GM12878 (cell line): ENCODE measurements at regions not wholly inside any gene's neighbourhood (a gene's known extent, or its start where the extent isn't known, plus 50 kb on each side); places are given as distances from the start of the nearest gene placed in this dataset.

Experiments
- ATAC-seq: fragments of 200-7000 bp; cut with Tn5 transposase; 3 replicates; pipeline ENCODE4 v1.9.1; 2020; ENCODE audit warnings: mild to moderate bottlenecking, moderate library complexity
- BruUV-seq: library from RNA; stranded (reverse); fragments of 400-500 nt; replicated peaks from 2 replicates; lab custom pipeline; 2021; lab: Mats Ljungman, UMichigan
- CTCF ChIA-PET: fragments of 300-600 bp; sonication (Branson Sonifier 250); formaldehyde crosslinking; extraction: SDS; loops from one replicate; lab custom pipeline; 2021; ENCODE audit warnings: inconsistent platforms; lab: Yijun Ruan, JAX
- POLR2A ChIA-PET: fragments of 350-600 bp; formaldehyde crosslinking; extraction: SDS; loops from one replicate; lab custom pipeline; 2021; ENCODE audit warnings: inconsistent platforms; lab: Charles Lee
- RAD21 ChIA-PET: fragments of 300-600 bp; sonication (Branson Sonifier 250); formaldehyde crosslinking; loops from one replicate; lab custom pipeline; 2023; ENCODE audit warnings: antibody characterized with exemption; ENCODE audit not compliant: unreplicated experiment; lab: Charles Lee
- SMC1A ChIA-PET: fragments of 300-600 bp; sonication (Branson Sonifier 250); formaldehyde crosslinking; loops from one replicate; lab custom pipeline; 2023; ENCODE audit not compliant: unreplicated experiment, uncharacterized antibody; lab: Charles Lee
- DNase-seq: peaks from one replicate; pipeline ENCODE4 v3.0.0-alpha.2; 2011; ENCODE audit warnings: low read depth, low spot score
- FAIRE-seq: peaks from 3 replicates; lab custom pipeline; 2011; peaks lifted over from hg19 to GRCh38; lab: Jason Lieb, UNC
- H2AFZ ChIP-seq: 2 replicates; pipeline ENCODE4 v1.6.0; 2011; ENCODE audit warnings: low read depth, low read length, control low read depth; ENCODE audit not compliant: control insufficient read depth
- H3K27ac ChIP-seq: 2 replicates; pipeline ENCODE4 v1.5.1; 2011; ENCODE audit warnings: control low read depth; ENCODE audit not compliant: control insufficient read depth, insufficient read depth
- H3K27me3 ChIP-seq, 2 experiments: replicated peaks in 1 of 2; 2 replicates each; pipeline versions ENCODE4 v1.6.0 to v1.6.1; 2011; ENCODE audit warnings: low read length in 1 of 2; ENCODE audit not compliant: control insufficient read depth in 2 of 2, insufficient read depth in 2 of 2
- H3K36me3 ChIP-seq, 2 experiments: 2 replicates each; pipeline ENCODE4 v1.5.1; 2011; ENCODE audit warnings: low read length in 1 of 2; ENCODE audit not compliant: control insufficient read depth in 2 of 2, insufficient read depth in 2 of 2
- H3K4me1 ChIP-seq: 2 replicates; pipeline ENCODE4 v1.6.1; 2011; ENCODE audit warnings: mild to moderate bottlenecking, low read length, moderate library complexity, mixed read lengths; ENCODE audit not compliant: control insufficient read depth, insufficient read depth
- H3K4me2 ChIP-seq: 2 replicates; pipeline ENCODE4 v1.6.0; 2011; ENCODE audit warnings: control low read depth; ENCODE audit not compliant: control insufficient read depth, insufficient read depth
- H3K4me3 ChIP-seq: fragments of 200-600 bp; sonication (generic); 2 replicates; pipeline ENCODE4 v1.5.1; 2016
- H3K79me2 ChIP-seq: 2 replicates; pipeline ENCODE4 v1.6.0; 2011; ENCODE audit warnings: low read length; ENCODE audit not compliant: control insufficient read depth, insufficient read depth
- H3K9ac ChIP-seq: 2 replicates; pipeline ENCODE4 v1.8.0; 2011; ENCODE audit warnings: low read length, control low read depth, mixed read lengths; ENCODE audit not compliant: control insufficient read depth, insufficient read depth
- H3K9me3 ChIP-seq: replicated peaks from 3 replicates; pipeline ENCODE4 v1.5.1; 2011; ENCODE audit warnings: mild to moderate bottlenecking, low read length; ENCODE audit not compliant: control insufficient read depth, insufficient read depth
- H4K20me1 ChIP-seq: 2 replicates; pipeline ENCODE4 v1.6.0; 2011; ENCODE audit not compliant: control insufficient read depth, insufficient read depth
- CBX3 ChIP-seq: fragments of 200-600 bp; sonication (generic); IDR thresholded peaks from 2 replicates; pipeline ENCODE4 v1.6.1; 2016; ENCODE audit warnings: low read depth, borderline replicate concordance
- CEBPB ChIP-seq, 2 experiments: fragments of 150-350 bp in 1 of 2; IDR thresholded peaks; 2 replicates each; pipeline ENCODE4 v1.6.1; 2012 to 2014; ENCODE audit warnings: low read depth in 2 of 2, low read length in 2 of 2, borderline replicate concordance in 1 of 2, inconsistent platforms in 1 of 2
- EP300 ChIP-seq, 2 experiments: fragments of 150-350 bp in 1 of 2; IDR thresholded peaks; 2 replicates each; pipeline ENCODE4 v1.6.1; 2011 to 2012; ENCODE audit warnings: low read depth in 2 of 2, low read length in 2 of 2, borderline replicate concordance in 1 of 2, improper control_type of control experiment in 1 of 2, inconsistent platforms in 1 of 2; ENCODE audit not compliant: control insufficient read depth in 1 of 2
- GATAD2B ChIP-seq: fragments of 450-650 bp; conservative IDR thresholded peaks from 2 replicates; pipeline ENCODE4 v1.6.1; 2017; ENCODE audit warnings: low read depth, mild to moderate bottlenecking, moderate library complexity
- IRF4 ChIP-seq: IDR thresholded peaks from 2 replicates; pipeline ENCODE4 v1.6.1; 2011; ENCODE audit warnings: low read depth, low read length
- KDM1A ChIP-seq: fragments of 200-600 bp; sonication (generic); IDR thresholded peaks from 2 replicates; pipeline ENCODE4 v1.6.1; 2016; ENCODE audit warnings: borderline replicate concordance
- MEF2A ChIP-seq: IDR thresholded peaks from 2 replicates; pipeline ENCODE4 v1.6.1; 2011; ENCODE audit warnings: low read depth, mild to moderate bottlenecking, low read length, moderate library complexity; ENCODE audit not compliant: insufficient read depth
- NFIC ChIP-seq: IDR thresholded peaks from 2 replicates; pipeline ENCODE4 v1.6.1; 2012; ENCODE audit warnings: low read depth, mild to moderate bottlenecking, inconsistent platforms, low read length, moderate library complexity
- PAX8 ChIP-seq: fragments of 450-650 bp; IDR thresholded peaks from 2 replicates; pipeline ENCODE4 v1.6.1; 2017; ENCODE audit warnings: mild to moderate bottlenecking, moderate library complexity
- POLR2A ChIP-seq: IDR thresholded peaks from 2 replicates; pipeline ENCODE4 v1.6.1; 2011; ENCODE audit warnings: low read depth, mild to moderate bottlenecking, low read length
- POLR2AphosphoS5 ChIP-seq: IDR thresholded peaks from 2 replicates; pipeline ENCODE4 v1.6.1; 2011; ENCODE audit warnings: mild to moderate bottlenecking, low read length, inconsistent platforms
- RCOR1 ChIP-seq: conservative IDR thresholded peaks from 2 replicates; pipeline ENCODE4 v1.6.1; 2012; ENCODE audit warnings: low read depth, low read length, improper control_type of control experiment
- SREBF1 ChIP-seq: IDR thresholded peaks from 2 replicates; pipeline ENCODE4 v1.6.1; 2012; ENCODE audit warnings: mild to moderate bottlenecking, low read length
- TCF12 ChIP-seq: IDR thresholded peaks from 2 replicates; pipeline ENCODE4 v1.6.1; 2011; ENCODE audit warnings: low read depth, mild to moderate bottlenecking, low read length
- YY1 ChIP-seq: IDR thresholded peaks from 2 replicates; pipeline ENCODE4 v1.6.1; 2011; ENCODE audit warnings: low read depth, mild to moderate bottlenecking, low read length
- in situ Hi-C: fragments of 300-500 bp; cut with MboI; formaldehyde crosslinking; loops from 9 replicates; pipeline ENCODE4 v1.14.3; 2018; ENCODE audit warnings: mixed read lengths
- intact Hi-C: fragments of 100-400 bp; cut with micrococcal nuclease; formaldehyde crosslinking; loops from one replicate; pipeline ENCODE4 v1.14.2; 2022; ENCODE audit not compliant: unreplicated experiment
- TF ChIP-seq, protein P1 (sequence below): fragments of 450-650 bp; IDR thresholded peaks from 2 replicates; pipeline ENCODE4 v1.6.1; 2016; ENCODE audit warnings: mild to moderate bottlenecking
- TF ChIP-seq, protein P2 (sequence below): fragments of 150-350 bp; IDR thresholded peaks from 2 replicates; pipeline ENCODE4 v1.6.1; 2016; ENCODE audit warnings: low read depth, low read length
- TF ChIP-seq, protein P3 (sequence below): IDR thresholded peaks from 2 replicates; pipeline ENCODE4 v1.6.1; 2012; ENCODE audit warnings: low read length, inconsistent platforms
- TF ChIP-seq, protein P4 (sequence below): fragments of 450-650 bp; IDR thresholded peaks from 2 replicates; pipeline ENCODE4 v1.6.1; 2017; ENCODE audit warnings: antibody characterized with exemption, mild to moderate bottlenecking, moderate library complexity

DNA sequence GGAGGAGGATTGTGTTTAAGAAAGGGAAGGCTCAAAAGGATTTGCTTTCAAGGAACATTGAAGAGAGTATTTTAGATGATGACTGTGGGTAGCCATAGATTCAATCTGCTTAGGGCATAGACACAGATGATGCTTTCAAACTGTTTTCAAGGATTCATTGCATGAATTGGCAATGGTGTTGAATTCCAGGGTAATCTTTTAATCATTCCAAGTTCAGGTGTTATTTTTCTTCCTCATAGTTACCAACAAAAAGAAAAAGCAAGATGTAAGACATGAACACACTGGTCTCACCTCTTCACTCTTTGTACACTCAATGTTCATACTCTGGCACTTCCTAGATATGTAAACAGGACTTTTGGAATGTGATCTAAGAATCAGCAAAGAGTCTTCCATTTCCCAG lies 167.0 kb upstream of the RHOBTB1 start:
- SMC1A ChIA-PET = no interaction called here

More for the DNA sequence above, 167.0 kb upstream of the RHOBTB1 start:
- in situ Hi-C loops = no loop called here
- Histone ChIP-seq H3K79me2 (no peaks in the 10 kb centered on the region), H3K9me3 (no peaks in the 10 kb centered on the region), H3K9ac (no peak overlapping the region), H3K36me3 (no peaks in the 10 kb centered on the region), H3K4me3 (no peak overlapping the region), H3K4me2 (no peak overlapping the region), H4K20me1 (no peaks in the 10 kb centered on the region), H3K27ac (no peak overlapping the region), H3K4me1 (no peaks in the 10 kb centered on the region), H2AFZ (no peak overlapping the region), H3K27me3 (no peaks in the 10 kb centered on the region)
- CTCF ChIA-PET = no interaction called here
- FAIRE-seq = no peak
- no peak for DNase-seq
- TF ChIP-seq EP300 (IDR thresholded peaks at IDR 0.05; ENCODE audit: borderline replicate concordance in 1 of 2, control insufficient read depth in 1 of 2, low read depth in 2 of 2, low read length in 2 of 2) (no peak), IRF4 (no peak), RCOR1 (no peak), POLR2AphosphoS5 (no peak), SREBF1 (no peak), POLR2A (no peak), NFIC (no peak), YY1 (no peak), TCF12 (no peak), CBX3 (no peak), MEF2A (no peak), KDM1A (no peak), PAX8 (no peak), CEBPB (IDR thresholded peaks at IDR 0.05; ENCODE audit: borderline replicate concordance in 1 of 2, low read depth in 2 of 2, low read length in 2 of 2) (no peak), GATAD2B (no peak)
- TF ChIP-seq, protein P1, sequence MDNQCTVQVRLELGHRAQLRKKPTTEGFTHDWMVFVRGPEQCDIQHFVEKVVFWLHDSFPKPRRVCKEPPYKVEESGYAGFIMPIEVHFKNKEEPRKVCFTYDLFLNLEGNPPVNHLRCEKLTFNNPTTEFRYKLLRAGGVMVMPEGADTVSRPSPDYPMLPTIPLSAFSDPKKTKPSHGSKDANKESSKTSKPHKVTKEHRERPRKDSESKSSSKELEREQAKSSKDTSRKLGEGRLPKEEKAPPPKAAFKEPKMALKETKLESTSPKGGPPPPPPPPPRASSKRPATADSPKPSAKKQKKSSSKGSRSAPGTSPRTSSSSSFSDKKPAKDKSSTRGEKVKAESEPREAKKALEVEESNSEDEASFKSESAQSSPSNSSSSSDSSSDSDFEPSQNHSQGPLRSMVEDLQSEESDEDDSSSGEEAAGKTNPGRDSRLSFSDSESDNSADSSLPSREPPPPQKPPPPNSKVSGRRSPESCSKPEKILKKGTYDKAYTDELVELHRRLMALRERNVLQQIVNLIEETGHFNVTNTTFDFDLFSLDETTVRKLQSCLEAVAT = no peak
- TF ChIP-seq, protein P2, sequence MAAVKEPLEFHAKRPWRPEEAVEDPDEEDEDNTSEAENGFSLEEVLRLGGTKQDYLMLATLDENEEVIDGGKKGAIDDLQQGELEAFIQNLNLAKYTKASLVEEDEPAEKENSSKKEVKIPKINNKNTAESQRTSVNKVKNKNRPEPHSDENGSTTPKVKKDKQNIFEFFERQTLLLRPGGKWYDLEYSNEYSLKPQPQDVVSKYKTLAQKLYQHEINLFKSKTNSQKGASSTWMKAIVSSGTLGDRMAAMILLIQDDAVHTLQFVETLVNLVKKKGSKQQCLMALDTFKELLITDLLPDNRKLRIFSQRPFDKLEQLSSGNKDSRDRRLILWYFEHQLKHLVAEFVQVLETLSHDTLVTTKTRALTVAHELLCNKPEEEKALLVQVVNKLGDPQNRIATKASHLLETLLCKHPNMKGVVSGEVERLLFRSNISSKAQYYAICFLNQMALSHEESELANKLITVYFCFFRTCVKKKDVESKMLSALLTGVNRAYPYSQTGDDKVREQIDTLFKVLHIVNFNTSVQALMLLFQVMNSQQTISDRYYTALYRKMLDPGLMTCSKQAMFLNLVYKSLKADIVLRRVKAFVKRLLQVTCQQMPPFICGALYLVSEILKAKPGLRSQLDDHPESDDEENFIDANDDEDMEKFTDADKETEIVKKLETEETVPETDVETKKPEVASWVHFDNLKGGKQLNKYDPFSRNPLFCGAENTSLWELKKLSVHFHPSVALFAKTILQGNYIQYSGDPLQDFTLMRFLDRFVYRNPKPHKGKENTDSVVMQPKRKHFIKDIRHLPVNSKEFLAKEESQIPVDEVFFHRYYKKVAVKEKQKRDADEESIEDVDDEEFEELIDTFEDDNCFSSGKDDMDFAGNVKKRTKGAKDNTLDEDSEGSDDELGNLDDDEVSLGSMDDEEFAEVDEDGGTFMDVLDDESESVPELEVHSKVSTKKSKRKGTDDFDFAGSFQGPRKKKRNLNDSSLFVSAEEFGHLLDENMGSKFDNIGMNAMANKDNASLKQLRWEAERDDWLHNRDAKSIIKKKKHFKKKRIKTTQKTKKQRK = no peak
- TF ChIP-seq, protein P3, sequence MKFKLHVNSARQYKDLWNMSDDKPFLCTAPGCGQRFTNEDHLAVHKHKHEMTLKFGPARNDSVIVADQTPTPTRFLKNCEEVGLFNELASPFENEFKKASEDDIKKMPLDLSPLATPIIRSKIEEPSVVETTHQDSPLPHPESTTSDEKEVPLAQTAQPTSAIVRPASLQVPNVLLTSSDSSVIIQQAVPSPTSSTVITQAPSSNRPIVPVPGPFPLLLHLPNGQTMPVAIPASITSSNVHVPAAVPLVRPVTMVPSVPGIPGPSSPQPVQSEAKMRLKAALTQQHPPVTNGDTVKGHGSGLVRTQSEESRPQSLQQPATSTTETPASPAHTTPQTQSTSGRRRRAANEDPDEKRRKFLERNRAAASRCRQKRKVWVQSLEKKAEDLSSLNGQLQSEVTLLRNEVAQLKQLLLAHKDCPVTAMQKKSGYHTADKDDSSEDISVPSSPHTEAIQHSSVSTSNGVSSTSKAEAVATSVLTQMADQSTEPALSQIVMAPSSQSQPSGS = no peak
- TF ChIP-seq, protein P4, sequence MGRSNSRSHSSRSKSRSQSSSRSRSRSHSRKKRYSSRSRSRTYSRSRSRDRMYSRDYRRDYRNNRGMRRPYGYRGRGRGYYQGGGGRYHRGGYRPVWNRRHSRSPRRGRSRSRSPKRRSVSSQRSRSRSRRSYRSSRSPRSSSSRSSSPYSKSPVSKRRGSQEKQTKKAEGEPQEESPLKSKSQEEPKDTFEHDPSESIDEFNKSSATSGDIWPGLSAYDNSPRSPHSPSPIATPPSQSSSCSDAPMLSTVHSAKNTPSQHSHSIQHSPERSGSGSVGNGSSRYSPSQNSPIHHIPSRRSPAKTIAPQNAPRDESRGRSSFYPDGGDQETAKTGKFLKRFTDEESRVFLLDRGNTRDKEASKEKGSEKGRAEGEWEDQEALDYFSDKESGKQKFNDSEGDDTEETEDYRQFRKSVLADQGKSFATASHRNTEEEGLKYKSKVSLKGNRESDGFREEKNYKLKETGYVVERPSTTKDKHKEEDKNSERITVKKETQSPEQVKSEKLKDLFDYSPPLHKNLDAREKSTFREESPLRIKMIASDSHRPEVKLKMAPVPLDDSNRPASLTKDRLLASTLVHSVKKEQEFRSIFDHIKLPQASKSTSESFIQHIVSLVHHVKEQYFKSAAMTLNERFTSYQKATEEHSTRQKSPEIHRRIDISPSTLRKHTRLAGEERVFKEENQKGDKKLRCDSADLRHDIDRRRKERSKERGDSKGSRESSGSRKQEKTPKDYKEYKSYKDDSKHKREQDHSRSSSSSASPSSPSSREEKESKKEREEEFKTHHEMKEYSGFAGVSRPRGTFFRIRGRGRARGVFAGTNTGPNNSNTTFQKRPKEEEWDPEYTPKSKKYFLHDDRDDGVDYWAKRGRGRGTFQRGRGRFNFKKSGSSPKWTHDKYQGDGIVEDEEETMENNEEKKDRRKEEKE = no peak
- intact Hi-C loops = no loop called here
- no peak for ATAC-seq
- POLR2A ChIA-PET = no interaction called here
- RAD21 ChIA-PET = no interaction called here
- BruUV-seq = no TSS peak
